WTC11 (cell line): ENCODE measurements at regions not wholly inside any gene's neighbourhood (a gene's known extent, or its start where the extent isn't known, plus 50 kb on each side); places are given as distances from the start of the nearest gene placed in this dataset.

Source experiments
- CTCF ChIP-seq: fragments of 200-600 bp; IDR thresholded peaks from 2 replicates; pipeline ENCODE4 v1.8.0; 2022; ENCODE audit warnings: antibody characterized with exemption
- FOXK1 ChIP-seq: sonication (generic); formaldehyde crosslinking; IDR thresholded peaks from 2 replicates; pipeline ENCODE4 v1.8.0; 2022; ENCODE audit warnings: mild to moderate bottlenecking, moderate library complexity, missing genetic modification reagents
- SP1 ChIP-seq: sonication (generic); formaldehyde crosslinking; conservative IDR thresholded peaks from 2 replicates; pipeline ENCODE4 v1.8.1; 2022; ENCODE audit warnings: missing genetic modification reagents
- TEAD4 ChIP-seq: sonication (generic); formaldehyde crosslinking; IDR thresholded peaks from 2 replicates; pipeline ENCODE4 v1.8.0; 2022; ENCODE audit warnings: mild to moderate bottlenecking, missing genetic modification reagents
- ZNF138 ChIP-seq: sonication (generic); formaldehyde crosslinking; conservative IDR thresholded peaks from 2 replicates; pipeline ENCODE4 v1.8.1; 2022; ENCODE audit warnings: mild to moderate bottlenecking, moderate library complexity, missing genetic modification reagents
- ZNF317 ChIP-seq: sonication (generic); formaldehyde crosslinking; IDR thresholded peaks from 2 replicates; pipeline ENCODE4 v1.8.1; 2023; ENCODE audit warnings: low read depth, mild to moderate bottlenecking, moderate library complexity, missing genetic modification reagents, borderline replicate concordance
- TF ChIP-seq, protein P1 (sequence below): sonication (generic); formaldehyde crosslinking; IDR thresholded peaks from 2 replicates; pipeline ENCODE4 v1.8.0; 2022; ENCODE audit warnings: mild to moderate bottlenecking, missing genetic modification reagents
- TF ChIP-seq, protein P2 (sequence below): fragments of 250-450 bp; sonication (Bioruptor Pico); IDR thresholded peaks from 2 replicates; pipeline ENCODE4 v1.9.0; 2021; ENCODE audit warnings: moderate library complexity, mild to moderate bottlenecking, inconsistent platforms, borderline replicate concordance

DNA sequence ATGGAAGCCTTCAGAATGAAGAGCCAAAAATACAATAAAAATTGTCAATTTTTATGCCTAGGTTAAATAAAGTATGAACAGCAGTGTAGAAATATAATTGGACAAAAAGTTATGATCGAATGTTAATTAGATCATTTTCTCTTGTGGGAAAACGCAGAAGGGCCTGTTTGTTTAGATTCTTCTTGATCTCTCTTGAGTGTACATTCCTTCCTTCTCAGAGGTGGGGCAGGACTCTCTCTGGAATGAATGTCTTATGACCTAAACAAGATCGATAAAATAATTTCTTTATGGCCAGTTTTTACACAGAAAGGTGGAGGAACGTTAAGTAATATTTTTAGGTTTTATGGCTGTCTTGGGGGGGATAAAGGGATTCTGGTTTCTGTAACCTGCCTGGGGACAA is 500.1 kb upstream of the MARCKS start:
- TF ChIP-seq SP1 (CRISPR knock-in tag), result no peak
- no peak for TF ChIP-seq CTCF
- TF ChIP-seq ZNF317 (CRISPR knock-in tag), result no peak
- TF ChIP-seq, protein P1, sequence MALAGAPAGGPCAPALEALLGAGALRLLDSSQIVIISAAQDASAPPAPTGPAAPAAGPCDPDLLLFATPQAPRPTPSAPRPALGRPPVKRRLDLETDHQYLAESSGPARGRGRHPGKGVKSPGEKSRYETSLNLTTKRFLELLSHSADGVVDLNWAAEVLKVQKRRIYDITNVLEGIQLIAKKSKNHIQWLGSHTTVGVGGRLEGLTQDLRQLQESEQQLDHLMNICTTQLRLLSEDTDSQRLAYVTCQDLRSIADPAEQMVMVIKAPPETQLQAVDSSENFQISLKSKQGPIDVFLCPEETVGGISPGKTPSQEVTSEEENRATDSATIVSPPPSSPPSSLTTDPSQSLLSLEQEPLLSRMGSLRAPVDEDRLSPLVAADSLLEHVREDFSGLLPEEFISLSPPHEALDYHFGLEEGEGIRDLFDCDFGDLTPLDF, result no peak
- no peak for TF ChIP-seq FOXK1 (CRISPR knock-in tag)
- TF ChIP-seq ZNF138 (CRISPR knock-in tag), result no peak
- TF ChIP-seq TEAD4 (CRISPR knock-in tag), result no peak
- TF ChIP-seq, protein P2, sequence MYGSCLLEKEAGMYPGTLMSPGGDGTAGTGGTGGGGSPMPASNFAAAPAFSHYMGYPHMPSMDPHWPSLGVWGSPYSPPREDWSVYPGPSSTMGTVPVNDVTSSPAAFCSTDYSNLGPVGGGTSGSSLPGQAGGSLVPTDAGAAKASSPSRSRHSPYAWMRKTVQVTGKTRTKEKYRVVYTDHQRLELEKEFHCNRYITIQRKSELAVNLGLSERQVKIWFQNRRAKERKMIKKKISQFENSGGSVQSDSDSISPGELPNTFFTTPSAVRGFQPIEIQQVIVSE (CRISPR knock-in tag), result no peak
